Fibroblast of lung (primary cell): ENCODE measurements at regions not wholly inside any gene's neighbourhood (a gene's known extent, or its start where the extent isn't known, plus 50 kb on each side); places are given as distances from the start of the nearest gene placed in this dataset.

Experiments used
- DNase-seq, 2 donors: peaks; one replicate each; pipeline versions ENCODE4 v3.0.0 to v3.0.0-alpha.2; 2010; ENCODE audit warnings: low read depth in 2 of 2
- H2AFZ ChIP-seq: 2 replicates; pipeline ENCODE4 v1.5.1; 2012; ENCODE audit warnings: low read length, control low read depth, inconsistent platforms
- H3K27ac ChIP-seq: 2 replicates; pipeline ENCODE4 v1.5.1; 2011; ENCODE audit warnings: low read length, control low read depth; ENCODE audit not compliant: insufficient read depth
- H3K27me3 ChIP-seq: 2 replicates; pipeline ENCODE4 v1.5.1; 2011; ENCODE audit warnings: mild to moderate bottlenecking, low read length; ENCODE audit not compliant: control insufficient read depth, insufficient read depth
- H3K36me3 ChIP-seq: 2 replicates; pipeline ENCODE4 v1.5.1; 2011; ENCODE audit warnings: low read length; ENCODE audit not compliant: control insufficient read depth, insufficient read depth
- H3K4me1 ChIP-seq: 2 replicates; pipeline ENCODE4 v1.5.1; 2011; ENCODE audit warnings: low read length; ENCODE audit not compliant: control insufficient read depth, insufficient read depth; ENCODE audit errors: extremely low read depth
- H3K4me2 ChIP-seq: 2 replicates; pipeline ENCODE4 v1.5.1; 2011; ENCODE audit warnings: low read length, control low read depth; ENCODE audit not compliant: insufficient read depth; ENCODE audit errors: extremely low read depth
- H3K4me3 ChIP-seq, 4 experiments: fragments of 200-600 bp in 1 of 4; sonication (generic) in 1 of 4; replicated peaks in 1 of 4; 2 replicates each; pipeline ENCODE4 v1.5.1; 2011 to 2016; ENCODE audit warnings: low read length in 4 of 4, low read depth in 3 of 4, mild to moderate bottlenecking in 3 of 4, control low read depth in 2 of 4, inconsistent platforms in 1 of 4, mixed read lengths in 1 of 4; ENCODE audit not compliant: insufficient read depth in 1 of 4; ENCODE audit errors: control extremely low read depth in 1 of 4
- H3K79me2 ChIP-seq: 2 replicates; pipeline ENCODE4 v1.5.1; 2012; ENCODE audit warnings: mild to moderate bottlenecking, low read length, inconsistent platforms; ENCODE audit not compliant: control insufficient read depth, insufficient read depth
- H3K9ac ChIP-seq: 2 replicates; pipeline ENCODE4 v1.5.1; 2011; ENCODE audit warnings: mild to moderate bottlenecking, low read length, control low read depth; ENCODE audit not compliant: insufficient read depth
- H3K9me3 ChIP-seq: 2 replicates; pipeline ENCODE4 v1.5.1; 2012; ENCODE audit warnings: low read depth, low read length; ENCODE audit not compliant: control insufficient read depth, insufficient read depth
- H4K20me1 ChIP-seq: 2 replicates; pipeline ENCODE4 v1.5.1; 2011; ENCODE audit warnings: low read length; ENCODE audit not compliant: control insufficient read depth, insufficient read depth; ENCODE audit errors: extremely low read depth
- CTCF ChIP-seq, 2 donors: IDR thresholded peaks in 1 of 2; conservative IDR thresholded peaks in 1 of 2; 1 replicate in 1 of 2; 2 replicates in 1 of 2; pipeline ENCODE4 v1.5.1; 2011 to 2012; ENCODE audit warnings: low read length in 2 of 2, control low read depth in 1 of 2, inconsistent platforms in 1 of 2, low read depth in 1 of 2, mild to moderate bottlenecking in 1 of 2
- EZH2 ChIP-seq: IDR thresholded peaks from 2 replicates; pipeline ENCODE4 v1.5.1; 2012; ENCODE audit warnings: low read length, control low read depth, mild to moderate bottlenecking; ENCODE audit errors: missing control alignments

DNA sequence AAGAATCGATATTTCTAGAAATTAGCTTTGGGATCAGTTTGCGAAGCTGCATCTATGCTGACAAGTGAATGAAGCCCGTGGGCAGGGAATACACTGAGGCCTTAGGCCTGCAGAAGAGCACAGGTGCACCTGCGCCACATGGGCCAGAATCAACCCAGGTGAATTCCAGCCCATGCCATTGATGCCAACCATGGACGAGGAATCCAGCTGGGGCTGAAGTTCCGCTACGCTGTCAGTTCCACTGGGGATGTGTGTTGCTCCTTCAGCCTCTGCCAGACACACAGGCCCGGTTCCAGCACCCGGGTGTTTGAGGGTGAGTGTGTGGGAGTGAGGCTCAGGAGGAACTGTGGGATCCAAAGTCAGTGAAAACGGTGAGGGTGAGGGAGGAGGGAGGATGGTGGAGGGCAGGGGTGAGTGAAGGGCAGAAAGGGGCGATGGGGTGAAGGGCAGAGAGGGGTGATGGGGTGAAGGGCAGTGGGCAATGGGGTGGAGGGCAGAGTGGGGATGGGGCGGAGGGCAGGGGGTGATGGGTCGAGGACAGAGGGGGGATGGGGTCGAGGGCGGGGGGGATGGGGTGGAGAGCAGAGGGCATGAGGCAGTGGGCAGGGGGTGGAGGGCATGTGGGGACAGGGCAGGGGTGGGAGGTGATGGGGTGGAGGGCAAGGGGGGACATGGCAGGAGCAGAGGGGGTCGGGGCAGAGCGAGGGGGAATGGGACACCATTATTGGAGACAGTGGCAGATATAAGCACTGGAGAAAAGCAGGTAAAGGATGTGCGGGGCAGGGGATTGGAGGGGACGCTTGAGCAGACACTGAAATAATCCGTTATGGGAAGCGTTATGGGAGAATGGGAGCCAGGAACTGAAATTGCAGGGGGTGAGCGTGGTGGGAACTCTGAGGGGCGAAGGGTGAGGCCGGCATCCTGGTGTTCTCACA lies 931.6 kb downstream of the BRD1 start:
- Histone ChIP-seq H3K9ac (no peak overlapping the region), H3K27me3 (no peaks in the 10 kb centered on the region), H3K9me3 (no peaks in the 10 kb centered on the region), H3K27ac (no peak overlapping the region), H2AFZ (no peak overlapping the region), H3K4me3 (no peak overlapping the region), H3K36me3 (no peaks in the 10 kb centered on the region), H3K4me1 (no peaks in the 10 kb centered on the region), H4K20me1 (no peaks in the 10 kb centered on the region), H3K79me2 (no peaks in the 10 kb centered on the region), H3K4me2 (no peak overlapping the region)
- DNase-seq: no peak
- TF ChIP-seq CTCF (conservative IDR thresholded peaks at IDR 0.05 in 1 of 2, IDR thresholded peaks at IDR 0.05 in 1 of 2; ENCODE audit: low read depth in 1 of 2, low read length in 2 of 2) (no peak), EZH2 (no peak)

DNA sequence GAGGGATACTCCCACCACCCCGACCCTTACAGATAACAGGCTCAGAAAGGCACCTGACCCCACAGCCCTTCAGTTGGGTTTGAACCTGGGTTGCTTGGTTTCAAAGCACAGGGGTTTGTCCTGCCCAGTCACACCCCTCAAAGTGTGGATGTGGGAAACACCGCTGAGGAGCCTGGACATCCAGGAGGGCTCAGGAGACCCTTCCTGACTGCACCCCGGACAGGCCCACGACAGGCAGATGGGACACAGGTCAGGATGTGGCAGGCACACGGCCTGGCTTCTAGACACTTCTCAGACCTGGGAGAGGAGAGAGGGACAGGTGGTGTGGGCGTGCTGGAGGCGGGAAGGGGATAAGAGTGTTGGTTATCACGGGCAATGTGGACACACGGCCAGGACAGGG lies 932.3 kb downstream of the BRD1 start:
- no peaks in the 10 kb centered on the region for H3K27me3 ChIP-seq

GRCh38 chr22:48894804-48895250 lies 932.8 kb downstream of the BRD1 start:
- TF ChIP-seq EZH2: no peak
- no peak for TF ChIP-seq CTCF (conservative IDR thresholded peaks at IDR 0.05 in 1 of 2, IDR thresholded peaks at IDR 0.05 in 1 of 2; ENCODE audit: low read depth in 1 of 2, low read length in 2 of 2)
- H3K79me2 ChIP-seq: no peaks in the 10 kb centered on the region
- no peak for DNase-seq
- no peaks in the 10 kb centered on the region for H3K27me3 ChIP-seq
- no peaks in the 10 kb centered on the region for H3K9me3 ChIP-seq
- H3K36me3 ChIP-seq: no peaks in the 10 kb centered on the region
- H3K4me1 ChIP-seq: no peaks in the 10 kb centered on the region
- H3K9ac ChIP-seq: no peak overlapping the region
- H3K4me2 ChIP-seq: no peak overlapping the region
- H4K20me1 ChIP-seq: no peaks in the 10 kb centered on the region
- H2AFZ ChIP-seq: no peak overlapping the region
- H3K27ac ChIP-seq: no peak overlapping the region
- no peak overlapping the region for H3K4me3 ChIP-seq

More for the DNA sequence above, 932.3 kb downstream of the BRD1 start:
- DNase-seq: no peak
- Histone ChIP-seq H3K27ac (no peak overlapping the region), H3K36me3 (no peaks in the 10 kb centered on the region), H3K9ac (no peak overlapping the region), H3K4me3 (no peak overlapping the region), H2AFZ (no peak overlapping the region), H3K4me1 (no peaks in the 10 kb centered on the region), H4K20me1 (no peaks in the 10 kb centered on the region), H3K4me2 (no peak overlapping the region), H3K79me2 (no peaks in the 10 kb centered on the region), H3K9me3 (no peaks in the 10 kb centered on the region)
- TF ChIP-seq CTCF (conservative IDR thresholded peaks at IDR 0.05 in 1 of 2, IDR thresholded peaks at IDR 0.05 in 1 of 2; ENCODE audit: low read depth in 1 of 2, low read length in 2 of 2) (no peak), EZH2 (no peak)
